Hypothalamus (tissue), 51 donors: ENCODE measurements at regions not wholly inside any gene's neighbourhood (a gene's known extent, or its start where the extent isn't known, plus 50 kb on each side); places are given as distances from the start of the nearest gene placed in this dataset.
"Not testable (repeated sequence)": the region's sequence is repeated elsewhere in the genome, so short reads cannot be mapped to it uniquely, and the experiment has no call there.

Experiments
- DNase-seq, 51 donors: peaks; one replicate each; lab custom pipeline; 2025; lab: John Stamatoyannopoulos, UW

- not testable (repeated sequence) for DNase-seq
These were observed 882.4 kb downstream of the DIPK2A start for GRCh38 chr3:144854020-144854419.

DNA sequence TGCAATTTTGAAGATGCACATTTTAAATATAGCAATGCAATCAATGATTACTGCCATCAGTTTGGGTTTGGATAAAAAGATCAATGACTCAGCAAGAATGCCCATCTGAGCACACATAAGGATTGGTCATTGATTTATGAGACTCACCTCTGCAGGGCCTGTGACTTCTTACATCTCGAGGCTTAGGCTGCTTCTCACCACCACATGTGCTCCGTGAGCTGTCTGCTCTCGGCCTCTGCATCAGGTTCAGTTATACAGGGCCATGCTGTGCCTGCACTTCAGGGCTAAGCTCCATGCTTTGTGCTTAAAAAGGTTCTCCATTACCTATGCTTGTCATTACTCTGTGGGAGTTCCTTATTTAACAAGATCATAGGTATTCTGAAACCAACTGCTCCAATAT is 887.5 kb downstream of the DIPK2A start:
- DNase-seq: no peak

GRCh38 chr3:144864646-144865045 is 893.0 kb downstream of the DIPK2A start:
- no peak for DNase-seq

- no peak for DNase-seq
These were observed 894.3 kb downstream of the DIPK2A start for GRCh38 chr3:144865948-144866347.

- no peak for DNase-seq
These were observed 894.9 kb downstream of the DIPK2A start for GRCh38 chr3:144866476-144866875.

DNA sequence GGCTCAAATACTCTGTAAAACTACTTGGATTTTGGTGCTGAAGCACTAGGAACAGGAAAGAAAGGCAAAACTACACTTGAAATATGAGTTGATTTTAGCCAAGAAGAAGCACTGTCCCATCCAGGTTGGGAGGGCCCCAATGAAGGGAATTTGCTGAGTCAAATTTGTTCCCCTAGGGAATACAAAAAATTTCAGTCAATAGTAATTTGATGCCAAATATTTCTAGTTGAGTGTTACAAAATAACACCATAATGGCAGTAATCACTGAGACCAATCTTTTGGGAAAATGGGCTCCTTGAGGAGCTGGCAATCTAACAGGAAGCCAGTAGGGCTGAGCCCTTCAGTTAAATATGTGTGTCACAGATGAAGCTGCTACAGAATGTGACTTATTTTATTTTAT is 896.9 kb downstream of the DIPK2A start:
- DNase-seq: no peak

- DNase-seq: no peak
These were observed 901.4 kb downstream of the DIPK2A start for GRCh38 chr3:144873066-144873465.

GRCh38 chr3:144875211-144875610 is 903.6 kb downstream of the DIPK2A start:
- DNase-seq: no peak

DNA sequence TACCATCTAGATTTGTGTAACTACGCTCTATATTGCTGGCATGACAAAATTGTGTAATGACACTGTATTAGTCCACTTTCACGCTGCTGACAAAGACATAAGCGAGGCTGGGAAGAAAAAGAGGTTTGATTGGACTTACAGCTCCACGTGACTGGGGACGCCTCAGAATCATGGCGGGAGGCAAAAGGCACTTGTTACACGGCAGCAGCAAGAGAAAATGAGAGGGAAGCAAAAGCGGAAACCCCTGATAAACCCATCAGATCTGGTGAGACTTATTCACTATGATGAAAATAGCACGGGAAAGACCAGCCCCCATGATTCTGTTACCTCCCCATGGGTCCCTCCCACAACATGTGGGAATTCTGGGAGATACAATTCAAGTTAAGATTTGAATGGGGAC is 905.7 kb downstream of the DIPK2A start:
- DNase-seq: no peak

DNA sequence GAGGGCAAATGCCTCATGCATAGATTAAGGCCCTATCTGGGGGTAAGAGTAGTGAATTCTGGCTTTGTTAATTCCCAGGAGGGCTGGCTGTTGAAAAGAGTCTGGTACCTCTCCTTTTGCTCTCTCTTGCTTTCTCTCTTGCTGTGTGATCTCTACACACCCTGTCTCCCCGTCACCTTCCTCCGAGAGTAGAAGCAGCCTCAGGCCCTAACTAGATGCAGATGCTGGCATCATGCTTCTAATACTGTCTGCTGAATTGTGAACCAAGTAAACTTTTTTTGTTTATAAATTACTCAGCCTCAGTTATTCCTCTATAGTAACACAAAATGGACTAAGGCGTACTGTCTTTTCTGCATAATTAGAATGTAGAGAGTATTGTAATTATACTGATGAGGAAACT is 908.1 kb downstream of the DIPK2A start:
- no peak for DNase-seq

DNA sequence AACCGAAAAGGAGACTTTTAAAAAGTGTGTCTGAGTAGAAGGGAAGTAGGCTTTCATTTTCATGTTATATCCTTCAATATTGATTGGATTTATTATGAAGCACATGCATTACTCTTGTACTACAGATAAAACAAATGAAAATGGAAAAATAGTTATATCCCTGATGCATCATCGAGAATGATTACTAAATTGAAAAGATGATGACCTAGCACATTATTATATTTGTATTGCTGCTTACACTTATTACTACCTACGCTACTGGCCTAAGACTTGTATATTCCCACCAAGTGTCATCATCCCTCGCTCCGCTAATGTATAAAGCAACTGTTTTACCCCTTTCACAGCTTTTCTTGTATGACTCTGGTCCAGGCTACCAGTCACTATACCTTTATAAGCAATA is 922.4 kb downstream of the DIPK2A start:
- DNase-seq: no peak

DNA sequence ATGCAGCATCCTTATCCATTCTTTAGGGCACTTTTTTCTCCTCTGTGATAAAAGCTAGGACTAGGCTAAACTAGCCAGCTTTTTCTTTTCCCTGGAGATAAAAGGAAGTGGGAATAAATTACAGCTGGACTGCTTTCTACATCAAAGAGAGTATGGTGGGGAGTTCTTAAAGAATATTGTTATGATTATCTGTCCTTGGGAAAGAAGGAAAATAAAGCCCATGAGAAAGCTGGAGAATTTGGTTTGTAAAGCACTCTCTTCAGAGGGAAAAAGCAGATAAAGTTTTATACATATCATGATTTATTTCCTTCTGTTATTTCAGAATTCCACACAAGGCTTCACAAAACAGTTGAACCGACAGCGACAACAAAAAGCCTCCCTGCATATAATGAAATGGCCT is 923.0 kb downstream of the DIPK2A start:
- DNase-seq: no peak

- no peak for DNase-seq
These were observed 928.7 kb downstream of the DIPK2A start for GRCh38 chr3:144900366-144900765.

DNA sequence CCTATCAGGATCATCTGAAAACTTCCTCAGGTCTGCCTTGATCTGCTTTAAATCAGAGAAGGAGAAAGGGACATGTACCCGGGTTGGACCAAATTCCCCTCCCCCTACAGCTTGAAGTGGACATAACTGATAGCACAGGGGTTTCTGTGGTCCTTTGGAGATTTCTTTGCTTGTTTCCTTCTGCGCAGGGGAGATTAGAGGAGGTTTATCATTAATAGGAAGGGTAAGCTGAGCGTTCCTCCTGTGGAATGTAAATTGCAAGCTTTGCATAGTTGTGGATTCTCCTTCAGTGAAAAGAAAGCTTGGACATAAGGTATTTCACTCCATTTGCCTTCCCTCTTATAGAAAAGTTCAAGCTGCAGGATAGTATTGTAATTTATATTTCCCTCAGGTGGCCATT is 936.0 kb downstream of the DIPK2A start:
- not testable (repeated sequence) for DNase-seq

DNA sequence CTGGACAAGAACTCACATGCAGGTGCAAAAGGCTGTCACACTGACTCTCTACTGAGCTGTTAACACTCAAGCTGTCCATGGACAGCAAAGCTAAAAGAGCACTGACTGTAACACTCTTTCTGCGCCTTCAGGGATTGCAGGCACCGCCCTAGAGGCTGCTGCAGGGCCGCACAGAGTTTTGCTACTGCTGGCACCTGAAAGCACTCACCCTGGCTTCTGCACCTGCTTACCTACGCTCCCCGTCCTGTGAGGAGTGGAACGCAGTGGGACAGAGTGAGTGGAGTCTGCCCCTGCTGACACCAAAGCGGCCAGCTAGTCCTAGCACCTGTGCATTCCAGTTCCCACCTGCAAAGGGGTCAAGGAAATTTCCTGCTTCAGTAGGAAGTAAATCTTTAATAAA is 941.3 kb downstream of the DIPK2A start:
- no peak for DNase-seq

- no peak for DNase-seq
These were observed 943.6 kb downstream of the DIPK2A start for GRCh38 chr3:144915202-144915601.

DNA sequence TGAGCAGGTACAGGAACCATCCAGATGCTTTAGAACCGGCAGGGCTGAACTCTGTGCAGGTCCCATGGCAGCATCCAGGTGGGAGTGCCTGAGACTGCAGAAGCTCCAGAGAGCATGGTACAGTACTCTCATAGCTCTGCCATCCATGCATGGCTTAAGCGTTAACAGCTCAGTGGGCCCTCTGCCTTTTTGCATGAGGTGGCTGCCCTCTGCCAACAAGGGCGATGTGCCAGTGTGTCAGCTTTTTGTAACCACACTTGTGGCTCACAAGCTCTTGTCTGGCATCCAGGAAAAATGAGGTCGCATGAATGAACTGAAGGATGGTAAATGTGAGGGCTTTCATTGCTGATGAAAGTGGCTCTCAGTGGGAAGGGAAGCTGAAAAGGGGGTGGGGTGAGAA is 950.1 kb downstream of the DIPK2A start:
- DNase-seq: peak in 6 of 51 donors; percentile 1 to 12 (median 2)

- DNase-seq: no peak
These were observed 951.6 kb downstream of the DIPK2A start for GRCh38 chr3:144923046-144923775.

DNA sequence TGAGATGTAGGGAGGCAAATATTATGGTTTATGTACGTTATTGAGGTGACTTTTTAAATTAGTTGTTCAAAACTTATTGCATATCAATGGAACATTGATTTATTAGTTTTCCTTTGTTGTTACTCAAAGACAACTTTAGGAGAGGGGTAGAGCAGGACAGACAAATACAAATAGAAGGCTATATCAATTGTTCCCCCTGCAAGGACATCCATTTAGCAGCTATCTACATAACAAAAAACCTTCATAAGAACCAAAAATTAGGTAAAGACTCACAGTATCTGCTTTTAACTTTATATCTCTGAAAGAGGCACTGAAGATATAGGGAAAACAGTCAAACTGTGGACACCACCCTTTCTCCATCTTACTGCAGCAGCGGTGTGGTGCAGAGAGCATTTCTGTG is 958.8 kb downstream of the DIPK2A start:
- DNase-seq: no peak

- no peak for DNase-seq
These were observed 960.0 kb downstream of the DIPK2A start for GRCh38 chr3:144931590-144931989.

DNA sequence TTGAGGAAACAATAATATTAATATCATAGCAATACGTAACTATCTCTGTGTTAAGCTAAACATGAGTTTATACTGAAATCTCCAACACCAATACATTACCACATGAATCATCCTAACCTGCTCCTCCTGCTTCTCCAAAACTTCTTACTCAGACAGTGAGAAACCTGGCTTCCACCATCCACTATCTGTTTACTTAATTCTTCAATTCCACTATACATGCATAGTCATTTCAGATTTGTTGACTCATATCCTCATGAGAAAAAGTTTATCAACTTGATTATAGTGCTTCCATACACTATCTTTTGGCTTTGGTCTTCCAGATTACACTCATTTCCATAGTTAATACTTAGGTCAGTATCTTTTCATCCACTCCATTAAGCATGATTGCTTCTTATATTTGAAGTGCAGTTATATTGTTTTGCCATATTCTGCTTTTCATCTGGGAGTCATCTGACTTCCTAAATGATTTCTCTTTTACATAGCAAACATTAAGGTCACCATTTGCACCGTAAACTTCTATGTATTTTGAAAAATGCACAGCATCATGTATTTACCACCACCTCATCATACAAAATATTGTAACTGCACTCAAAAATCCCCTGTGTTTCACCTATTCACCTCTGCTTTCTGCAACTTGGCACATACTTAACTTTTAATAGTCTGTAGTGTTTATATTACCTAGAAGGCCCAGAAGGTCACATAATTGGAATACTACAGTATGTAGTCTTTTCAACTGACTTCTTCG is 970.6 kb downstream of the DIPK2A start:
- no peak for DNase-seq

GRCh38 chr3:144942838-144943197 is 971.2 kb downstream of the DIPK2A start:
- DNase-seq: no peak
